HFF-Myc (cell line): ENCODE measurements at regions not wholly inside any gene's neighbourhood (a gene's known extent, or its start where the extent isn't known, plus 50 kb on each side); places are given as distances from the start of the nearest gene placed in this dataset.

Experiments used
- DNase-seq: peaks from one replicate; pipeline ENCODE4 v3.0.0-alpha.2; 2011; ENCODE audit warnings: low read depth; ENCODE audit errors: extremely low read depth
- H3K4me3 ChIP-seq: replicated peaks from 2 replicates; pipeline ENCODE4 v1.5.1; 2011; ENCODE audit warnings: low read depth, mild to moderate bottlenecking, control low read depth, low read length
- CTCF ChIP-seq: IDR thresholded peaks from 2 replicates; pipeline ENCODE4 v1.5.1; 2012; ENCODE audit warnings: mild to moderate bottlenecking, low read depth, low read length, control low read depth; ENCODE audit errors: missing control alignments

DNA sequence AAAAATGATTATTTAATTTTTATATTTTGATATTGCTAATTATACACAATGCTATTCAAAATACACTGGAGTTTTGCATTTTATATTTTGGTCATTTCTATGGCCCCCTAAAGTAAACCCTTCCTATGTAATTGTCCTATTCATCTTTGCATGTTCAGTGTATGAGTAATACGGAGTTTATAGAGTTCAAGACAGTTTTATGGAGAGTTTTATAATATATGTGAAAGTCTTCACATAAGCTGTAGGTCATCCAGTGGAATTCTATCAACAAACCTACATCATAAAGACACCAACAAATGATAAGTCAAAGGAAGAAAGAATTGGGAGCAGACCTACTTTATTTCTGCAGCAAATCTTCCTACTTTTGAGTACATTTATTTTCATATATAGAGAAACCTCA lies 1200.4 kb upstream of the EPHA6 start:
- no peak for DNase-seq
- no peak overlapping the region for H3K4me3 ChIP-seq
- no peak for TF ChIP-seq CTCF

GRCh38 chr3:95615592-95616310 lies 1198.6 kb upstream of the EPHA6 start:
- no peak overlapping the region for H3K4me3 ChIP-seq
- no peak for TF ChIP-seq CTCF
- DNase-seq, result no peak

GRCh38 chr3:95626107-95626506 lies 1188.3 kb upstream of the EPHA6 start:
- H3K4me3 ChIP-seq, result no peak overlapping the region
- no peak for TF ChIP-seq CTCF
- DNase-seq, result no peak

DNA sequence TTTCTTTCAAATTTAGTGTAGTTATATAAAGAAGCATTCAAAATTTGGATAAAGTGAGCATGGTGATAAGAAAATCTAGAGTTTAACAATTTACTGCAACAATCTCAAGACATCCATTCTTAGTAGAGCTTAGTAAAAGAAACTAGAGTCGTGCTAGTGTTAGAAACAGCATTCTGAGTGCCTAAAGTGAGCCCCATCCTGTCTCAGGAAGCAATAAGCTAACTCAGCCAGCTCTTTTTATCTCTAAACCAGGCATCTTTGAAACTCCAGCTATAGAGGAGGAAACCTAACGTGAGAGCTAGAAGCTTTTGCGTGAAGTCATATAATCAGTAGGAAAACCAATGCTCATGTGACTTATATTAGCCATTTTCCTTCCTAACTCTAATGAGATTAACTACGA lies 1187.1 kb upstream of the EPHA6 start:
- no peak for TF ChIP-seq CTCF

GRCh38 chr3:95627697-95628096 lies 1186.7 kb upstream of the EPHA6 start:
- no peak for TF ChIP-seq CTCF
- no peak for DNase-seq
- H3K4me3 ChIP-seq, result no peak overlapping the region

More for the DNA sequence above, 1187.1 kb upstream of the EPHA6 start:
- no peak for DNase-seq
- no peak overlapping the region for H3K4me3 ChIP-seq

GRCh38 chr3:95629802-95630201 lies 1184.6 kb upstream of the EPHA6 start:
- no peak for TF ChIP-seq CTCF
- no peak for DNase-seq

DNA sequence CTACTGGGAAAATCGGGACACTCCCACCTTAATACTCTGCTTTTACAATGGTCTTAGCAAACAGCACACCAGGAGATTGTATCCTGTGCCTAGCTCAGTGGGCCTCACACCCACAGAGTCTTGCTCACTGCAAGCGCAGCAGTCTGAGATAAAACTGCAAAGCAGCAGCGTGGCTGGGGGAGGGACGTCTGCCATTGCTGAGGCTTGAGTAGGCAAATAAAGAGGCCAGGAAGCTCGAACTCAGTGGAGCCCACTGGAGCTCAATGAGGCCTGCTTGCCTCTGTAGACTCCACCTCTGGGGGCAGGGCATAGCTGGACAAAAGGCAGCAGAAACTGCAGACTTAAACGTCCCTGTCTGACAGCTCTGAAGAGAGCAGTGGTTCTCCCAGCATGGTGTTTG lies 1169.1 kb upstream of the EPHA6 start:
- DNase-seq, result no peak
- no peak overlapping the region for H3K4me3 ChIP-seq
- TF ChIP-seq CTCF, result no peak

More at GRCh38 chr3:95629802-95630201, 1184.6 kb upstream of the EPHA6 start:
- no peak overlapping the region for H3K4me3 ChIP-seq
